Omental fat pad (tissue), 3 donors: ENCODE measurements at regions not wholly inside any gene's neighbourhood (a gene's known extent, or its start where the extent isn't known, plus 50 kb on each side); places are given as distances from the start of the nearest gene placed in this dataset.

ENCODE experiments used
- ATAC-seq: fragments of 150-250 bp; one replicate; pipeline ENCODE4 v1.9.1; 2016; ENCODE audit warnings: mild to moderate bottlenecking, moderate library complexity; ENCODE audit not compliant: low FRiP score
- DNase-seq: peaks from one replicate; pipeline ENCODE4 v3.0.0-alpha.2; 2019; ENCODE audit warnings: low spot score
- TF ChIP-seq, protein P1 (sequence below), 3 donors: fragments of 450-650 bp; IDR thresholded peaks; one replicate each; pipeline ENCODE4 v1.5.1; 2016 to 2017; ENCODE audit warnings: antibody characterized with exemption in 3 of 3, mild to moderate bottlenecking in 3 of 3, moderate library complexity in 2 of 3

DNA sequence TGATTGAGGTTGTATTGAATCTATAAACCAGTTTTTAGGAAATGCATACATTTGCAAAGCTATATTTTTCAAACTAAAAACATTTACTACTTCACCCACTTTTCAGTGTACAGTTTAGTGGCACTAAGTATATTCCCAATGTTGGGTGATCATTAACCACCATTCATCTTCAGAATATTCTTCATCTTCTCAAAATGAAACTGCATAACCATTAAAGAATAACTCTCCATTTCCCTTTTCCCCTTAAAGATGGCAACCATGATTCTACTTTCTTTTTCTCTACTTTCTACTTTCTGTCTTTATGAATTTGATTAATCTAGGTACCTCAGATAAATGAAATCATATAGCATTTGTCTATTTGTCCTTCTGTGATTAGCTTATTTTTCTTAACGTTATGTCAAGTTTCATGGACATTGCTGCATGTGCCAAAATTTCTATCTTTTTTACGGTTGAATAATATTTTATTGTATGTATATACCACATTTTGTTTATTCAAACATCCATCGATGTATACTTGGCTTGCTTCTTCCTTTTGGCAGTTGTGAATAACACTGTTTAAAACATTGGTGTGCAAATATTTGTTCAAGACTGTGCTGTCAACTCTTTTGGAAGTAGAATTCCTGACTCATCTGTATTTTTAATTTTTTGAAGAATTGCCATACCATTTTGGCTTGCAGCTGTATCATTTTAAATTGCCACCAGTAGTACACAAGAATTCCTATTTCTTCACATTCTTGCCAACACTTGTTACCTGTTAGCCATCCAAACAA lies 104.9 kb downstream of the RPRM start:
- TF ChIP-seq, protein P1, sequence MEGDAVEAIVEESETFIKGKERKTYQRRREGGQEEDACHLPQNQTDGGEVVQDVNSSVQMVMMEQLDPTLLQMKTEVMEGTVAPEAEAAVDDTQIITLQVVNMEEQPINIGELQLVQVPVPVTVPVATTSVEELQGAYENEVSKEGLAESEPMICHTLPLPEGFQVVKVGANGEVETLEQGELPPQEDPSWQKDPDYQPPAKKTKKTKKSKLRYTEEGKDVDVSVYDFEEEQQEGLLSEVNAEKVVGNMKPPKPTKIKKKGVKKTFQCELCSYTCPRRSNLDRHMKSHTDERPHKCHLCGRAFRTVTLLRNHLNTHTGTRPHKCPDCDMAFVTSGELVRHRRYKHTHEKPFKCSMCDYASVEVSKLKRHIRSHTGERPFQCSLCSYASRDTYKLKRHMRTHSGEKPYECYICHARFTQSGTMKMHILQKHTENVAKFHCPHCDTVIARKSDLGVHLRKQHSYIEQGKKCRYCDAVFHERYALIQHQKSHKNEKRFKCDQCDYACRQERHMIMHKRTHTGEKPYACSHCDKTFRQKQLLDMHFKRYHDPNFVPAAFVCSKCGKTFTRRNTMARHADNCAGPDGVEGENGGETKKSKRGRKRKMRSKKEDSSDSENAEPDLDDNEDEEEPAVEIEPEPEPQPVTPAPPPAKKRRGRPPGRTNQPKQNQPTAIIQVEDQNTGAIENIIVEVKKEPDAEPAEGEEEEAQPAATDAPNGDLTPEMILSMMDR (IDR thresholded peaks at IDR 0.05): no peak
- DNase-seq (no peak), ATAC-seq (no peak)

DNA sequence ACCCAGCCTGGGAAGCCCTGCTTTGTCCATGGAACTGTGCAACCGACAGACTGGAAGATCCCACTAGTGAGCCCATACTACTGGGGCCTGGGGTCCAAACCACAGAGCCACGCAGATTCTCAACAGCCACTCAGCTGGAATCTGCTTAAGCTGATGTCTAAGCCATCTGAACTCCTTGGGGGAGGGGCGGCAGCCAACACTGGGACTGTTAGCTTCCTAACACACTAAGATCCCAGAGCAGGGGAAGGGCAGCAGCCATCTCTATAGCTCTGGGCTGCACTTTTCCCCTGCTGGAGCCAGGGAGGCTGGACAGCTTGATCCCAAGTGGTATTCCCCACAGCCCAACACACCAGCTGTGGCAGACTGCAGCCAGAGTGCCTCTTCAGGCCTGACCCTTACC lies 118.3 kb downstream of the RPRM start:
- TF ChIP-seq, protein P1 (IDR thresholded peaks at IDR 0.05): no peak
- ATAC-seq (no peak), DNase-seq (no peak)

DNA sequence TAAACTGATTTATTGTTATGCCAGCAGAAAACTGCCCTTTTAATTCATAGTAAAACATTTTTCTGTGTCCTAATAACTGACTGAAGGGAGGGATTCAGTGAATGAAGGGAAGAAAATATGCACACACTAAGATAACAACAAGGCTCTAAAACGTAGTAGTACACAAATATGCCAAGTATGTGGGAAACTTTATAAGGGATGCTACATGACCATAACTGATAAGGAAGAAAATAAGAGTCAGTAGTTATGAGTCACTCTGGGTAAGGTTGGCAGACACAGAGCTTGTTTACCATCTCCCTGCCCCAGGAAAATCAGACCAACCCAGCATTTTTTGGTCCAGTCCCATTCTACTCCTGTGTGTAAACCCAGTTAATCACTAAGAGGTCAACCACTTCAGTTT lies 124.2 kb downstream of the RPRM start:
- no peak for DNase-seq
- peak; percentile 97 for ATAC-seq
- TF ChIP-seq, protein P1 (IDR thresholded peaks at IDR 0.05): no peak

DNA sequence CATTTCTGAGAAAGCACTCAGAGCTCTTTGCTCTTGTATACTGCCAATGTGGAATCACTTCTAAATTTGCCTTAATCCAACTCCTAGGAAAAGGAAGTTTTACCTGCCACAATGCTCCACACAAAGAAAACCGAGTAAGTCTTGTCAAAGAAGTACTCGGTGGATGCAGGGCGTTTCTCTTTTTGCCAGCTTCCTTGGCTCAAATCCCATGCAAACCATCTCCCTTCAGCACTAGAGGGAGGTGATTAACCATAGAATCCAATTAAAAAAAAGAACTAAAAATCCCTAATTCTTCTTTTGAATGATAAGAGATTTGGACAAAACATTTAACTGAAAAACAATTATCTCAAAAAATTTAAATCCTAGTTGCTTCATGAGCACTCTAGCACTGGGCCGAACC lies 129.0 kb downstream of the RPRM start:
- DNase-seq: no peak
- ATAC-seq: no peak
- TF ChIP-seq, protein P1 (IDR thresholded peaks at IDR 0.05): no peak

DNA sequence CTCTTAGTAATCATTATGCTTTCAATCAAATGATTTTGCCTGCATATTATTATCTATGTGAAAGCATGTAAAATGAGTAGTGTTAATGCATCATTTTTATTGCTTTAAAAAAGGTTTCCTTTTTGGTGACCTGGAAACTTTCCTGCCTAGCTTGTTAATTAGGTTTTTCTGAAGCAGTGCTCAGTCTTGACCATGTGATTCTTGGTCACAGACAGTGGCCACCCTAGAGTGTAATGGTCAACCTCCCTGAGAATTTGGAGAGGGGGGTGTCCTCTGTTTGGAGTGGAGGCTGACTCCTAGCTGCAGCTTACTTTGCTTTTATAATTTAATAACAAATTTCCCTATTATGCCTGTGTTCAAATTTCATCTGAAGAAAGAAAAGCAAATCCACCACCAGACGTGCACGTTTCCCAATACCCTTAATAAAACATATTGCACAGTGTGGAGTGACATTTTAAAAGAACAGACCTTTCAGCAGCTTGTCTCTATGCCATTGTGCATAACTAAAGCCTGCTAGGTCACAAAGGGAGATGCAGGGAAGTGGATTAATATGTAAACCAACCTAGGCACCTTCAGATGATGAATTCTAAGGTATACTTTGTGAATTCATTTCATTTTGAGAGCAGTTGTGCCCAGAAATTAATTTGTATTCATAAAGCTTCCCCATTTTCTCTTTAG lies 130.6 kb downstream of the RPRM start:
- TF ChIP-seq, protein P1 (IDR thresholded peaks at IDR 0.05): no peak
- no peak for DNase-seq
- no peak for ATAC-seq

DNA sequence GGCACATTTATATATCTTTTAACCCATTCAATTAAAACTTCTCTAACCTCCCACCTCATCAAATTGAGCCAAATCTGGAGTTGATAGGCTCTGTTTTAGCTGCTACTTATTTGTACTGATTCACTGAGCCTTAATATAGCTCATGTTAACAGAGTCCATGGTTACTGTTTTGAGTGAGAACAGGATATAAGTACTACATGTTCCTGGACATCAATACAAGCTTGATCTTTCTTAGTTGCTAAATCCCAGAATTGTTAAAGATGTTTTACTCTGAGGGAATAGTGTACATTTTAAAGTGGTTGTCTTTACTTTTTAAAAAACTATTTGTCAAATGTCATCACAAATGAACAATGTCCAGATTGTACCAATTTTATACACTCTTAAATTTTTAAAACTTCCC lies 157.7 kb downstream of the RPRM start:
- TF ChIP-seq, protein P1 (IDR thresholded peaks at IDR 0.05): no peak
- ATAC-seq: no peak
- no peak for DNase-seq

DNA sequence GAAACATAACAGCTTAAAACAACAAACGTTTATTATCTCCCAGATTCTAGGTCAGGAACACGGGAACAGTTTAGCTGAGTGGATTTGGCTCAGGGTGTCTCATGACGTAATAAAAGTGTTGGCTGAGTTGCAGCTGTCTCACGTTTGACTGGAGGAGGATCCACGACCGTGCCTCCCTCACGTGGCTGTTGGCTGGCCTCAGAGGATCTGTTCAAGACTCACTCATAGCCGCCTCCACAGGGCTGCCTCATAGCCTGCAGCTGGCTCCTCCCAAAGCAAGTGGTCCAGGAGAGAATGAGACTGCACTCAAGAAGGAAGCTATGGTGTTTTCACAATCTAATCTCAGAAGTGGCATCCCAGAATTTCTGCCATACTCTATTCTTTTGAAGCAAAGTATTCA lies 167.1 kb downstream of the RPRM start:
- ATAC-seq: peak; percentile 99
- TF ChIP-seq, protein P1 (IDR thresholded peaks at IDR 0.05): no peak

More for the DNA sequence above, 167.1 kb downstream of the RPRM start:
- peak; percentile 49 for DNase-seq
